Ishikawa (cell line): ENCODE measurements at regions not wholly inside any gene's neighbourhood (a gene's known extent, or its start where the extent isn't known, plus 50 kb on each side); places are given as distances from the start of the nearest gene placed in this dataset.

ENCODE experiments used
- EP300 ChIP-seq: IDR thresholded peaks from 2 replicates; pipeline ENCODE4 v1.6.1; 2012; ENCODE audit warnings: borderline replicate concordance
- NFIC ChIP-seq: IDR thresholded peaks from 2 replicates; pipeline ENCODE4 v1.6.1; 2012
- RAD21 ChIP-seq: IDR thresholded peaks from 2 replicates; pipeline ENCODE4 v1.6.1; 2012; ENCODE audit warnings: low read depth
- TAF1 ChIP-seq: IDR thresholded peaks from 2 replicates; pipeline ENCODE4 v1.6.1; 2012; ENCODE audit warnings: low read depth, mild to moderate bottlenecking
- YY1 ChIP-seq: IDR thresholded peaks from 2 replicates; pipeline ENCODE4 v1.6.1; 2012; ENCODE audit warnings: low read depth
- TF ChIP-seq, protein P1 (sequence below): IDR thresholded peaks from 2 replicates; pipeline ENCODE4 v1.6.1; 2012

DNA sequence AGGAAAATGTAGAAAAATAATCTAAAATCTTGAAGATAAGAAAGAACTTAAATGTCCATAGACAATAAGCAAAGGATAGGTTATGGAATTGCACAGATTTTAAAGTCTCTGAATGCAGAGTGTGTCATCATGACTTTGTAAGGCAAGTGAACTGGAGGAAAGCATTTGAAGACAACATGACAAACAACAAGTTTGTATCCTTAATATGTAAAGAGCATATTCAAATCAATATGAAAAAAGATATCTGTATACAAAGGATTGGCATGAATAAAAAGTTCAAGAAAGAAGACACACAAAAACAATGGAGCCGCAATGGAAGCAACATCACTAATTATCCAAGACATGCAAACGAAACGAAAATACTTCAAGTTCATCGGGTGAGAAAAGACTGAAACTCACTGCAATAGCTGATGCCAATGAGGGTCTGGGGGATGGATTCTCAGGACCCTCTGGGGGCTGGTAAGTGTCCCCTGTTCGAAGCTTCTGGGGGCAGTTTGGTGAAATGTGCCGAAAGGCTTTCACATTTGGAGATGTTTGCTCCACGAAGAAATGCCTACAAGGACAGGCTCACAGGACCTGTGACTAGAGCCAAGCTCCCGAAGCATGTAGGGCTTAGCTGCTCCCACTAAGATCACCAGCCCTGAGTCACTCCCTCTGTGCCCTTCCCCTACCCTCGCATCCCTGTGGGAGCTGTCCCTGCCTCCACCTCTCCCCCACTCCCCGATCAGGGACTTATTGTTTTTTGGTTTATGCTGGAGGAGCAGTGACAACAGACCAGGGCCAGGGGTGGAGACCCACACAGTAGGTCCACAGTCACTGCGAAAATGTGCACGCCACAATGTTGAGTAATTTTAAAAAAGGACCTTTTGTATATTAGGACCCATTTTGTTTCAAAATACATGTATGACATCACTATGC lies 345.7 kb upstream of the SFSWAP start:
- no peak for TF ChIP-seq TAF1
- TF ChIP-seq RAD21: no peak
- TF ChIP-seq EP300: no peak
- no peak for TF ChIP-seq NFIC
- TF ChIP-seq, protein P1, sequence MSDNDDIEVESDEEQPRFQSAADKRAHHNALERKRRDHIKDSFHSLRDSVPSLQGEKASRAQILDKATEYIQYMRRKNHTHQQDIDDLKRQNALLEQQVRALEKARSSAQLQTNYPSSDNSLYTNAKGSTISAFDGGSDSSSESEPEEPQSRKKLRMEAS: no peak
- no peak for TF ChIP-seq YY1
